T-cell (primary cell): ENCODE measurements at regions not wholly inside any gene's neighbourhood (a gene's known extent, or its start where the extent isn't known, plus 50 kb on each side); places are given as distances from the start of the nearest gene placed in this dataset.

ENCODE experiments used
- ATAC-seq, 4 experiments: fragments of 200-7000 bp in 3 of 4; fragments of 150-1000 bp in 1 of 4; cut with Tn5 transposase; replicated peaks in 1 of 4; 1 replicate in 3 of 4; 2 replicates in 1 of 4; pipeline ENCODE4 v1.10.0; 2021; ENCODE audit warnings: moderate library complexity in 3 of 4, mild to moderate bottlenecking in 2 of 4, moderate number of reproducible peaks in 1 of 4
- CTCF ChIA-PET, 2 donors: fragments of 300-600 bp; sonication (Branson Sonifier 250); formaldehyde crosslinking; loops; one replicate each; lab custom pipeline; 2022; ENCODE audit warnings: antibody characterized with exemption in 2 of 2; lab: Charles Lee
- POLR2A ChIA-PET, 2 donors: fragments of 300-600 bp; sonication (Branson Sonifier 250); formaldehyde crosslinking; loops; one replicate each; lab custom pipeline; 2022; ENCODE audit warnings: antibody characterized with exemption in 2 of 2; lab: Charles Lee
- DNase-seq, 35 experiments: peaks; one replicate each; pipeline versions ENCODE4 v3.0.0 to v3.0.0-alpha.2; 2013 to 2023
- H3K27ac ChIP-seq: one replicate; pipeline ENCODE4 v1.5.1; 2013; ENCODE audit warnings: low read length
- H3K27me3 ChIP-seq, 2 experiments: replicated peaks in 1 of 2; 1 replicate in 1 of 2; 2 replicates in 1 of 2; pipeline versions ENCODE4 v1.6.1 to v1.7.0; 2013; ENCODE audit warnings: low read length in 1 of 2, mixed read lengths in 1 of 2; ENCODE audit not compliant: control insufficient read depth in 2 of 2, insufficient read depth in 2 of 2; ENCODE audit errors: extremely low read depth in 1 of 2
- H3K36me3 ChIP-seq, 2 donors: 1 replicate in 1 of 2; 2 replicates in 1 of 2; pipeline versions ENCODE4 v1.6.1 to v1.7.0; 2013; ENCODE audit warnings: low read length in 1 of 2; ENCODE audit not compliant: control insufficient read depth in 2 of 2, insufficient read depth in 1 of 2; ENCODE audit errors: extremely low read depth in 1 of 2
- H3K4me1 ChIP-seq, 2 experiments: 1 replicate in 1 of 2; 2 replicates in 1 of 2; pipeline versions ENCODE4 v1.6.1 to v1.7.0; 2013; ENCODE audit warnings: low read length in 2 of 2, mixed read lengths in 1 of 2; ENCODE audit not compliant: insufficient read depth in 2 of 2, control insufficient read depth in 1 of 2; ENCODE audit errors: extremely low read depth in 1 of 2
- H3K4me3 ChIP-seq, 2 donors: 1 replicate in 1 of 2; 2 replicates in 1 of 2; pipeline versions ENCODE4 v1.5.1 to v1.7.0; 2013; ENCODE audit warnings: mild to moderate bottlenecking in 2 of 2, low read length in 1 of 2, moderate library complexity in 1 of 2; ENCODE audit not compliant: control insufficient read depth in 1 of 2; ENCODE audit errors: extremely low read depth in 1 of 2
- H3K9me3 ChIP-seq: 2 replicates; pipeline ENCODE4 v1.7.0; 2013
- H3K27ac Mint-ChIP-seq, 2 donors: one replicate each; pipeline ENCODE4 v1.8.0; 2020 to 2021; ENCODE audit warnings: mild to moderate bottlenecking in 2 of 2, mixed read lengths in 2 of 2
- H3K27me3 Mint-ChIP-seq, 2 donors: one replicate each; pipeline ENCODE4 v1.8.0; 2021 to 2022; ENCODE audit warnings: mixed read lengths in 2 of 2
- H3K36me3 Mint-ChIP-seq: one replicate; pipeline ENCODE4 v1.8.0; 2021; ENCODE audit warnings: mixed read lengths
- H3K4me1 Mint-ChIP-seq, 3 donors: one replicate each; pipeline ENCODE4 v1.8.0; 2020 to 2022; ENCODE audit warnings: mixed read lengths in 3 of 3, mild to moderate bottlenecking in 1 of 3
- H3K4me3 Mint-ChIP-seq, 3 donors: one replicate each; pipeline ENCODE4 v1.8.0; 2020 to 2022; ENCODE audit warnings: mild to moderate bottlenecking in 3 of 3, mixed read lengths in 3 of 3, moderate library complexity in 3 of 3
- H3K9me3 Mint-ChIP-seq, 3 donors: one replicate each; pipeline ENCODE4 v1.8.0; 2020 to 2022; ENCODE audit warnings: mixed read lengths in 3 of 3
- WGBS: methylation state at CpG from one replicate; pipeline ENCODE4 v1.1.5; 2013; ENCODE audit warnings: missing lambda C conversion rate; ENCODE audit not compliant: insufficient coverage; 5-methylcytosine and 5-hydroxymethylcytosine counted together

GRCh38 chr6:169406804-169407203, 153.2 kb upstream of the THBS2 start:
- DNase-seq (no peak), ATAC-seq (no peak)
- Mint-ChIP-seq H3K4me1 (no peaks in the 10 kb centered on the region), H3K27ac (no peak overlapping the region), H3K9me3 (peaks cover 0 to 2% (median 0%) of the 10 kb centered on the region in 3 donors), H3K36me3 (no peaks in the 10 kb centered on the region), H3K4me3 (no peak overlapping the region), H3K27me3 (peaks cover 17 to 18% of the 10 kb centered on the region in 2 donors)
- POLR2A ChIA-PET, result no interaction called here
- no peaks in the 10 kb centered on the region for H3K4me1 ChIP-seq
- no peak overlapping the region for H3K4me3 ChIP-seq
- H3K36me3 ChIP-seq, result no peaks in the 10 kb centered on the region
- WGBS, result 50% methylated on average over 1 of the region's 5 CpGs
- CTCF ChIA-PET, result no interaction called here
- H3K27me3 ChIP-seq, result peaks cover 0 to 15% of the 10 kb centered on the region in 2 experiments
- no peaks in the 10 kb centered on the region for H3K9me3 ChIP-seq
- no peak overlapping the region for H3K27ac ChIP-seq

- Mint-ChIP-seq H3K4me3 (no peak overlapping the region), H3K27ac (no peak overlapping the region), H3K4me1 (no peaks in the 10 kb centered on the region), H3K27me3 (peaks cover 16 to 17% of the 10 kb centered on the region in 2 donors), H3K36me3 (no peaks in the 10 kb centered on the region), H3K9me3 (peaks cover 0 to 2% (median 0%) of the 10 kb centered on the region in 3 donors)
- ATAC-seq, result no peak
- Histone ChIP-seq H3K4me1 (no peaks in the 10 kb centered on the region), H3K27me3 (peaks cover 0 to 9% of the 10 kb centered on the region in 2 experiments), H3K4me3 (no peak overlapping the region), H3K36me3 (no peaks in the 10 kb centered on the region), H3K27ac (no peak overlapping the region), H3K9me3 (no peaks in the 10 kb centered on the region)
- ChIA-PET CTCF (no interaction called here), POLR2A (no interaction called here)
- WGBS, result no CpG with 5 or more reads among the region's 2 CpGs
- DNase-seq, result no peak
These were observed 152.4 kb upstream of the THBS2 start for GRCh38 chr6:169406034-169406433.

GRCh38 chr6:169404828-169405227, 151.2 kb upstream of the THBS2 start:
- DNase-seq, result no peak
- ATAC-seq, result no peak
- H3K27ac ChIP-seq, result no peak overlapping the region
- H3K9me3 ChIP-seq, result no peaks in the 10 kb centered on the region
- CTCF ChIA-PET, result no interaction called here
- peaks cover 6 to 9% of the 10 kb centered on the region in 2 donors for H3K27me3 Mint-ChIP-seq
- no peaks in the 10 kb centered on the region for H3K36me3 Mint-ChIP-seq
- H3K27ac Mint-ChIP-seq, result no peak overlapping the region
- no peak overlapping the region for H3K4me3 ChIP-seq
- H3K4me1 Mint-ChIP-seq, result no peaks in the 10 kb centered on the region
- 92% methylated on average over 6 of the region's 6 CpGs for WGBS
- H3K36me3 ChIP-seq, result no peaks in the 10 kb centered on the region
- no peak overlapping the region for H3K4me3 Mint-ChIP-seq
- POLR2A ChIA-PET, result no interaction called here
- H3K27me3 ChIP-seq, result peaks cover 0 to 9% of the 10 kb centered on the region in 2 experiments
- H3K9me3 Mint-ChIP-seq, result peaks cover 0 to 2% (median 0%) of the 10 kb centered on the region in 3 donors
- no peaks in the 10 kb centered on the region for H3K4me1 ChIP-seq

- Histone ChIP-seq H3K4me3 (no peak overlapping the region), H3K9me3 (no peaks in the 10 kb centered on the region), H3K27ac (no peak overlapping the region), H3K27me3 (peaks cover 0 to 7% of the 10 kb centered on the region in 2 experiments), H3K4me1 (no peaks in the 10 kb centered on the region), H3K36me3 (no peaks in the 10 kb centered on the region)
- ChIA-PET POLR2A (no interaction called here), CTCF (no interaction called here)
- ATAC-seq (no peak), DNase-seq (no peak)
- WGBS, result 77% methylated on average over 12 of the region's 14 CpGs
- no peaks in the 10 kb centered on the region for H3K36me3 Mint-ChIP-seq
- no peaks in the 10 kb centered on the region for H3K4me1 Mint-ChIP-seq
- H3K27me3 Mint-ChIP-seq, result no peaks in the 10 kb centered on the region
- no peaks in the 10 kb centered on the region for H3K9me3 Mint-ChIP-seq
- no peak overlapping the region for H3K27ac Mint-ChIP-seq
- H3K4me3 Mint-ChIP-seq, result no peak overlapping the region
These were observed 144.9 kb upstream of the THBS2 start for GRCh38 chr6:169398342-169399105.

GRCh38 chr6:169397684-169398083, 144.0 kb upstream of the THBS2 start:
- peaks cover 0 to 10% of the 10 kb centered on the region in 2 experiments for H3K27me3 ChIP-seq
- DNase-seq (no peak), ATAC-seq (no peak)
- ChIA-PET POLR2A (no interaction called here), CTCF (no interaction called here)
- WGBS, result 94% methylated on average over 10 of the region's 12 CpGs
- H3K9me3 Mint-ChIP-seq, result no peaks in the 10 kb centered on the region
- H3K4me1 ChIP-seq, result no peaks in the 10 kb centered on the region
- no peaks in the 10 kb centered on the region for H3K36me3 Mint-ChIP-seq
- H3K4me3 Mint-ChIP-seq, result no peak overlapping the region
- no peaks in the 10 kb centered on the region for H3K9me3 ChIP-seq
- H3K27ac ChIP-seq, result no peak overlapping the region
- H3K4me1 Mint-ChIP-seq, result no peaks in the 10 kb centered on the region
- H3K36me3 ChIP-seq, result no peaks in the 10 kb centered on the region
- H3K4me3 ChIP-seq, result no peak overlapping the region
- no peak overlapping the region for H3K27ac Mint-ChIP-seq
- H3K27me3 Mint-ChIP-seq, result no peaks in the 10 kb centered on the region

- H3K27ac Mint-ChIP-seq, result no peak overlapping the region
- Histone ChIP-seq H3K27me3 (peaks cover 0 to 10% of the 10 kb centered on the region in 2 experiments), H3K4me1 (no peaks in the 10 kb centered on the region), H3K4me3 (no peak overlapping the region), H3K36me3 (no peaks in the 10 kb centered on the region), H3K27ac (no peak overlapping the region), H3K9me3 (no peaks in the 10 kb centered on the region)
- H3K36me3 Mint-ChIP-seq, result no peaks in the 10 kb centered on the region
- no peaks in the 10 kb centered on the region for H3K27me3 Mint-ChIP-seq
- ChIA-PET POLR2A (no interaction called here), CTCF (no interaction called here)
- H3K9me3 Mint-ChIP-seq, result peaks cover 3 to 8% (median 7%) of the 10 kb centered on the region in 3 donors
- WGBS, result 92% methylated on average over 14 of the region's 19 CpGs
- DNase-seq, result no peak
- H3K4me3 Mint-ChIP-seq, result no peak overlapping the region
- no peaks in the 10 kb centered on the region for H3K4me1 Mint-ChIP-seq
- ATAC-seq, result no peak
These were observed 143.0 kb upstream of the THBS2 start for GRCh38 chr6:169396554-169397163.
